GM21423 (cell line): ENCODE measurements at regions not wholly inside any gene's neighbourhood (a gene's known extent, or its start where the extent isn't known, plus 50 kb on each side); places are given as distances from the start of the nearest gene placed in this dataset.

ENCODE experiments used
- ATAC-seq: cut with Tn5 transposase; IDR thresholded peaks from one replicate; pipeline ENCODE4 v1.9.1; 2021; ENCODE audit warnings: mild to moderate bottlenecking, moderate library complexity; ENCODE audit not compliant: unreplicated experiment

- no peak for ATAC-seq
These were observed 185.3 kb downstream of the PCSK1 start for GRCh38 chr5:96247708-96248107.

GRCh38 chr5:96247097-96247701 lies 185.8 kb downstream of the PCSK1 start:
- no peak for ATAC-seq

- ATAC-seq, result no peak
These were observed 187.6 kb downstream of the PCSK1 start for GRCh38 chr5:96245140-96246091.

GRCh38 chr5:96244696-96245095 lies 188.4 kb downstream of the PCSK1 start:
- no peak for ATAC-seq

- no peak for ATAC-seq
These were observed 189.2 kb downstream of the PCSK1 start for GRCh38 chr5:96243862-96244261.

- no peak for ATAC-seq
These were observed 189.8 kb downstream of the PCSK1 start for GRCh38 chr5:96243203-96243602.

GRCh38 chr5:96242571-96242970 lies 190.5 kb downstream of the PCSK1 start:
- no peak for ATAC-seq

- ATAC-seq, result no peak
These were observed 196.2 kb downstream of the PCSK1 start for GRCh38 chr5:96236831-96237230.

GRCh38 chr5:96236051-96236450 lies 197.0 kb downstream of the PCSK1 start:
- ATAC-seq, result no peak

GRCh38 chr5:96235008-96235910 lies 197.8 kb downstream of the PCSK1 start:
- no peak for ATAC-seq

- no peak for ATAC-seq
These were observed 200.4 kb downstream of the PCSK1 start for GRCh38 chr5:96232602-96233001.

GRCh38 chr5:96229188-96229587 lies 203.9 kb downstream of the PCSK1 start:
- no peak for ATAC-seq

- no peak for ATAC-seq
These were observed 204.6 kb downstream of the PCSK1 start for GRCh38 chr5:96228408-96228807.

GRCh38 chr5:96227957-96228356 lies 205.1 kb downstream of the PCSK1 start:
- ATAC-seq, result no peak

GRCh38 chr5:96226941-96227552 lies 206.0 kb downstream of the PCSK1 start:
- ATAC-seq, result no peak

- ATAC-seq, result no peak
These were observed 210.9 kb downstream of the PCSK1 start for GRCh38 chr5:96222129-96222528.

GRCh38 chr5:96220610-96221390 lies 212.2 kb downstream of the PCSK1 start:
- no peak for ATAC-seq

- ATAC-seq, result no peak
These were observed 213.3 kb downstream of the PCSK1 start for GRCh38 chr5:96219580-96220281.

GRCh38 chr5:96218653-96219052 lies 214.4 kb downstream of the PCSK1 start:
- ATAC-seq, result no peak
